ENCODE measurements at regions not wholly inside any gene's neighbourhood (a gene's known extent, or its start where the extent isn't known, plus 50 kb on each side); places are given as distances from the start of the nearest gene placed in this dataset.

DNA sequence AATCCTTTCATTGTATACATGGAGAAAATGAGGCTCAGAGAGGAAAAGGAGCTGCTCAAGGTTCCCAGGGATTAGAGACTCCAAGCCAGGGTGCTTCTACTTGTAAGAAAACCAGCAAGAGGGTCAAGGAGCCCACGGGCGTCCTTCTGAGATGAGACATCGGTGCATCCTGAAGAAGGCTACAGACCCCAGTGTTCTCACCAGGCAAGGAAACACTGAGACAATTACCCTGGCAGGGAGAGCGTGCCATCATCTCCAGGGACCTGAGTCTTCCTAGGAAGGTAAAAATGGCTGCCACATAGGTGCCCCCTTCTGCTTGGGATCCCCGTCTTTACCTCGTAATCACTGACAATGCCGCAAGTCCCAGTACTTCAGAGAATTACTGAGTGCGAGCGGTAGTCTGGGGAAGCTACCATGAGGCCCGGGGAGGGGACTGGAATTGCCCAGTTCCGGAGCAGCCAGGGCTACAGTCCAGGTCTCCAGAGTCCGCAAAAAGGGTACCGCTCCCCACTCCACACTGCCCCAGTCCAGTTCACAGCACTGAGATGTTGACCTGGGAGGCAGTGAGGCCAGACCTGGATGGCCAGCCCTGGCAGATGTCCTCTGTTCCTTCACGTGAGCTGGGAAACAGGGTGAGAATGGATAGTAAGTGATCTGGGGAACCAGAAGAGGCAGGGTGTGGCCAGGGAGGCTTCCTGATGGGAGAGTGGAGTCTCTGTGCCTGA is 164.7 kb upstream of the SMAD3 start:
- no peak for DNase-seq (ENCODE audit: low read depth, low spot score)

DNA sequence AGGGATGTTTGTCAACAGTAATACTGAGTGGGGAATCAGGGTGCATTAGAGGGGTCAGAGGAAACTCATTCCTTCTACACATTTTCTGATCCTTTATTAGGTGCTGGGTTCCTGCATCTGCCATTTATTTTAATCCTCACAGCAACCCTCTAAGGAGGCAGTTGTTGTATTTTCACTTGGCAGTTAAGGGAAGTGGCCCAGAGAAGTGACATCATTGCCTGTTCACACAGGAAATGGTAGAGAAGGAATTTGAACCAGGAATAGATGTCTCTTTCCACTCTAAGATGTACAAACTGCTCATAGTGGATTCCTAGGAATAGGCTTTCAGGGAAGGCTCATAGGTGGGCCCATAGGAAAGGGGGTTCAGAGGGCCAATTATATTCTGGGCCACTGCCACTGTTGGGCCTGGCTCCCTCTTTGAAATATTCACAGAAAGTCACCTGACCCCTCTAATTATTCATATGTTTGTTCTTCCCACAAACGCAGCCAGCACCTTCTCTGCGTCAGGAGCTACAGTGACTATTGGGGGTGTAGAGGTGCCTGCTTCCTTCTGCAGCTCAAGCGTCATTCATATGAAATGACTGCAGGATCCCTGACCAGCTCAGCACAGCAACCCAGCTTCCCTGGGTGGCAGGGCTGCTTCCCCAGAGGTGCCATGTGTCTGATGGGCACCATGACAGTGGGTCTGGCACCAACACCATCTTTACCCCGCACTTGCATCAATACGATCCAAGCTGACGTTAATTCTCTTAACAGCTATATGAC is 163.9 kb upstream of the SMAD3 start:
- DNase-seq (ENCODE audit: low read depth, low spot score), result no peak

- DNase-seq (ENCODE audit: low read depth, low spot score), result no peak
Measured at GRCh38 chr15:66905185-66905584, 160.2 kb upstream of the SMAD3 start.

DNA sequence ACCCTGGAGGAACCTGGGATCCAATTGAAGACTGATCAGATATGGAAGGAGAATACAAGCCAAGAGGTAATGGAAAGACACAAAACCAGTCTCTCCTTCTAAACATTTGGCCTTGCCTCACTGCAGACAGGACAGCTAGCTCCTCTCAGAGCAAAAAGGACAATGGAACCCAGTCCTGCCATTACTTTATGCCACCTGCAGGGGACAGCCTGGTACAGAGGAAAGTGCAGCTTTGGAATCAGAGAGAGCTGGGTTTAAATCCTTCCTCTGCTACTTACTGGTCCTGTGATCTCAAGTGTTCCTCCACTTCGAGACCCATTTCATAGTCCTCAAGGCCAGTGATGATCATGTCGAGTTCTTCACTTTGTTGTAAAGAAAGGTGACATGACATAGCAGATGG is 159.4 kb upstream of the SMAD3 start:
- no peak for DNase-seq (ENCODE audit: low read depth, low spot score)

DNA sequence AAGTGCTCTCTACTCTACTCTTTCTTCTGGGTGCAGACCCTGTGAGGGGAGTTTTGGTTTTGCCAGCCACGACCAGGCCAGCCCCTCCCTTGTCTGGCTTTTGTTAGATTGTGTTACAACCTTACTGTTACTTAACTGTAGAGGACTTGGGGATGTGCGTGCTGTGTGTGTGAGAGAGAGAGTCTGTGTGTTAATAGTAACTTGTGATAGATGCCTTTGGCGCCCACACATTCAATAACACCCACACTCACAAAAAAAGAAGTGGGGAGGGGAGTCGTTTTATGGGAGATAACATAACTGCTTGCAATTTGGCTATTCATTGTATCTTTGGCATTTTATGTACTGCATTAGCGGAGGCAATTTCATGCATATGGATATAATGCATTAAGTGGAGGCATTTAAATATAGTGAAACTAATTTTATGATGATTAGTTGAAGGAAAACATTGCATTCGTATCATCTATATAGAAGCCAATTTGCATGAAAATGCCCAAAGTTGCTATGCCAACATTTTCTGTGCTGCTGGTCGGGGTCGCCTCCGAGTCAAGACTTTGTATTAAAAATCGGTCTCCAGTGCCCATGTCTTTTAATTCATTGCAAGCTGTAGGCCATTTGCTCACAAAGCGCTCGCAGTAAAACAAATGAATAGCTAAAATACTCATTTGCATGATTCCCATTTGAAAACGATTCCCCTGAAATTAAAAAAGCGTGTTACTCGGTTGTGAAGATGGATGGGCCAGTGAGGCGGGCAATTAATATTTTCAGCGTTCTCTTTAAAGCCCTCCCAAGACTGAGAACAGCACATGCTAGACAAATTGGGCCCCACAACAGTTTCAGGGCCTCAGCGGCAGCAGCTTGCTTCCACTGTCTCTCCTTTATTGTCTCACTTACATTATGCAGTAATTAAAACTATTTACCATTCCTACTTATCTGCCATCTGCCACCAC is 158.5 kb upstream of the SMAD3 start:
- DNase-seq (ENCODE audit: low read depth, low spot score), result no peak

- DNase-seq (ENCODE audit: low read depth, low spot score), result no peak
Measured at GRCh38 chr15:66907826-66908743, 157.3 kb upstream of the SMAD3 start.

- no peak for DNase-seq (ENCODE audit: low read depth, low spot score)
Measured at GRCh38 chr15:66908744-66909095, 156.7 kb upstream of the SMAD3 start.

GRCh38 chr15:66909381-66909890 is 156.0 kb upstream of the SMAD3 start:
- no peak for DNase-seq (ENCODE audit: low read depth, low spot score)

GRCh38 chr15:66911131-66911700 is 154.2 kb upstream of the SMAD3 start:
- DNase-seq (ENCODE audit: low read depth, low spot score), result no peak

DNA sequence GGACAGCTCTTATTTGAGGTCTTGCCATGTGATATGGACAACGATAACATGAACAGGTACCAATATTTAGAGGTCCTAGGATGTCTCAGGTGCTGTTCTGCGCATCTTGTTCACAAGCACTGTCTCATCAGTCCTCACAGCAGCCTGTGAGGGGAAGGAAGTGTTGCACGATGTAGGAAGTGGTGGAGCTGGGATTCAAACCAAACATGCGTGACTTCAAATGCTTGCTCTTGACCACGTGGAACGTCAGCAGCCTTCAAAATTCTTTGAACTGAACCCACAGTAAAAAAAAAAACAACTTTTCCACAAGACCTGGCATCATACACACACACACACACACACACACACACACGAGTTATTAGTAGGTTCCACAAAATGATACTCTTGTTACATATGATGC is 153.4 kb upstream of the SMAD3 start:
- DNase-seq (ENCODE audit: low read depth, low spot score), result no peak

DNA sequence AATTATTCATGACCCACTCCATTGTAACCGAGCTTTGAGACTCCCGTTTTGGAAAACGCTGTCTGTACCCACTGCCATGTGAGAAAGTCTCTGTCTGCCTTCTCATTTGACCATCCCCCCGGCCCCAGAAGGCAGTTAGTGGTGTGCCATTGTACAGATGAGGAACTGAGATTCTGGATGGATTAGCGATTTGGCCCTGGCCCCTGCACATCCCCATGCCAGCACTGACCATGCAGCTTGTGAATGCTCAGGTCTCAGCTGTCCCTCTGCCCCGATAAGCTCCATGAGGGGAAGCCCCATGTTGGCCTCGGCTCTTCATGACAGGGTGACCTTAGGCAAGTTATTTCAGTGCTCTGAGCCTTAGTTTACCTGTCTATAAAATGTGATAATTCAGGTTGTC is 153.0 kb upstream of the SMAD3 start:
- no peak for DNase-seq (ENCODE audit: low read depth, low spot score)

GRCh38 chr15:66917904-66918448 is 147.4 kb upstream of the SMAD3 start:
- DNase-seq (ENCODE audit: low read depth, low spot score), result no peak

DNA sequence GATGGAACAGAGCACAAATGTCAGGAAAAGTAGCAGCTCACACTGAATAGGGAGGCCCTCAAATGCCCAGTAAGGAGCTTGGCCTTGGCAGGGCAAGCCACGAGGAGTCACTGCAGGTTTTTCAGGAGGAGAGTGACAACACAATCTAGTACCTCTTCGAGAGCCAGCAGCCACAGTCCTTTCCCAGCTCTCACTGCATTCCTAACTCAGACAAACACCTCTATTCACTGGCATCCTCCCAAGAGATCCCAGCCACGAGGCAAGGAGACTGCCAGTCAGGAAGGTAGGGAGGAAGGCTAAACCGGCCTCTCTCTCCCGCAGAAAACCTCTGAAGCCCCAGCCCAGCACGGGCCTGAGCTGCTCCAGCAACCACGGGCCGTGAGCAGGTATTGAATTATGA is 146.0 kb upstream of the SMAD3 start:
- DNase-seq (ENCODE audit: low read depth, low spot score), result no peak

- DNase-seq (ENCODE audit: low read depth, low spot score), result no peak
Measured at GRCh38 chr15:66921319-66921915, 144.0 kb upstream of the SMAD3 start.

- no peak for DNase-seq (ENCODE audit: low read depth, low spot score)
Measured at GRCh38 chr15:66922608-66923007, 142.8 kb upstream of the SMAD3 start.

DNA sequence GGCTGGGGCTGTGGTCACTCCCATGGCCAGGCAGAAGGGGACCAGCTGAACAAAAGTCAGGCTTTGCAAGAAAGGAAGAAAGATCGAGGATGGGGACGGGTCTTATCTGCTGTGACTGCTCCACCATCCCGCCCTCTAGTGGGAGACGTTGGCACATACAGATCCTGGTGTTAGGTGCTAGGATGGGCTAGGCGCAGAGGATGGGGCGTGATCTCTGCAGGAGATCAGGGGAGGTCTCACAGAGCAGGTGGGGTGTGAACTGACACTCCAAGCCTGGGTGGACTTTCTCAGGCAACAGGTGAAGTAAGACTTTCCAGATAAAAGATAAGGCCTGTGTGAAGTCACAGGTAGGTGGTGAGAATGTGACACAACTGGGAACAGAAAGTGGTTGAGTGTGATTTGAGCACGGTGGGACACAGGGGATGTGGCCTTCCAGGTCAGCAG is 141.9 kb upstream of the SMAD3 start:
- no peak for DNase-seq (ENCODE audit: low read depth, low spot score)

DNA sequence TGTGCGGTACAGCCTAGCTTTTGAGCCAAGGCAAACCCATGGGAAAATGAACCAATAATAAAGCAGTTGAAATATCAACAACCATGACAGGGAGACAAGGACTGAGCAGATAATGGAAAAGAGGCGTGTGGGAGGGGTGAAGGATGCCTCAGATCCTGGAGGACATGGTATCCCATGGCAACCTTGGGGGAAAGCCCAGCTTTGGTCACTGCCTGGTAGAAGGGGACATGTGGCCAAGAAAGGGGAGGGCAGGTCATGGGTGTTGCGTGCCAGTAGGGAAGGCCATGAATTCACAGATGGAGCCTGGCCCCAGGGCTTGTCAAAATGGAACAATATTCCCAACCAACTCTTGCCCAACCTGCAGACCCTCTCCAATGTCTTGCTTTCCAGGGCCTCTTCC is 140.5 kb upstream of the SMAD3 start:
- no peak for DNase-seq (ENCODE audit: low read depth, low spot score)

- DNase-seq (ENCODE audit: low read depth, low spot score), result no peak
Measured at GRCh38 chr15:66925721-66926120, 139.7 kb upstream of the SMAD3 start.

DNA sequence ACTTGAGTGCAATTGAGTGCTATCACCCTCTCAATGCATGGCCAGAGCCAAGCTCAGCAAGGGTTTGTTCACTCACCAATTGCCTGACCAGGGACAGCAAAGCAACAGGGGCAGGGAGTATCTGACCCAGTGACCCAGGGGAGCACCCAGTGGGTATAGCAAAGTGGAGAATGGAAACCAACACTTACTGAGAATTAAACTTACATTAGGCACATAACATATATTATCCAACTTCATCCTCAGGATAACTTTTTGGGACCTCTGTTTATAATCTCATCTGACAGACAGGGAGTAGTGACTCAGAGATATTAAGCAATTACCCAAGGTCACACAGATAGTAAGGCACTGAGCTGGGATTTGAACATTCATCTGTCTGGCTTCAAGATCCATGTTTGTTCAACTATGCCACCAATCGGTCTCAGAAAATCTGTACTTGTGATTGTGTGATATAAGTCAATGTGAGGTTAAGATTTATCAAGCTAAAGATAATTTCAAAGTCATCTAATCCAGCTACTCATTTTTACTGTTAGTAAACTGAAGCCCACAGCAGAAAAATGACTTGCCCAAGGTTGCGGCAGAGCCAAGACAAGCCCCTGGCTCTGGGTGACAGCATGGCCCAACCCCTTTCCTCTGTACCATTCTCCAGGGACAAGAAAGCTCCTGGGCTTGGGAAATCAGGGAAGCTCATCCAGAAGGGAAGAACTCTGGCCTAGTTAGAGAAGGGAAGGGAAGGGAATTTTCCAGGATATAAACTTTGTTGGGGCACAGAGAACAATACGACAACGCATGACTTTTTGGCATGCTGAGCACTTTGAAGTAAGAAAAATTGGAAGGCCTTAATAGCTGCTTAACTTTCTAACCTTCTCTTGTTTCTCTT is 138.0 kb upstream of the SMAD3 start:
- DNase-seq (ENCODE audit: low read depth, low spot score), result no peak

Measured in pulmonary artery endothelial cell (primary cell).